CD4-positive, alpha-beta T cell treated with Interleukin-17A for 1 hour (primary cell): ENCODE measurements at regions not wholly inside any gene's neighbourhood (a gene's known extent, or its start where the extent isn't known, plus 50 kb on each side); places are given as distances from the start of the nearest gene placed in this dataset.
"Not testable (repeated sequence)": the region's sequence is repeated elsewhere in the genome, so short reads cannot be mapped to it uniquely, and the experiment has no call there.

Experiments used
- DNase-seq: peaks from one replicate; pipeline ENCODE4 v3.0.0-alpha.2; 2020

DNA sequence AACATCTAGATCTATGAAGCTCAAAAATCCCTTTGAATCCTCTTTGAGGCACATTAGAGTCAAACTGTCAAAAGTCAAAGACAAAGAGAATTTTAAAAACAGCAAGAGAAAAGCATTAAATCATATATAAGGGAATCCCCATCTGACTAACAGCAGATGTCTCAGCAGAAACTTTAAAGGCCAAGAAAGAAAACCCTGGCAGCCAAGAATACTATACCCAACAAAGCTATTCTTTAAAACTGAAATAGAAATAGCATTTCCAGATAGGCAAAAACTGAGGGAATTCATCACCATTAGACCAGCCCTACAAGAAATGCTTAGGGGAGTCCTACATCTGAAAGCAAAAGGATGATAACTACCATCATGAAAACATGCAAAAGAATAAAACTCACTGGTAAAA lies 211.2 kb upstream of the PDZRN3 start:
- no peak for DNase-seq

DNA sequence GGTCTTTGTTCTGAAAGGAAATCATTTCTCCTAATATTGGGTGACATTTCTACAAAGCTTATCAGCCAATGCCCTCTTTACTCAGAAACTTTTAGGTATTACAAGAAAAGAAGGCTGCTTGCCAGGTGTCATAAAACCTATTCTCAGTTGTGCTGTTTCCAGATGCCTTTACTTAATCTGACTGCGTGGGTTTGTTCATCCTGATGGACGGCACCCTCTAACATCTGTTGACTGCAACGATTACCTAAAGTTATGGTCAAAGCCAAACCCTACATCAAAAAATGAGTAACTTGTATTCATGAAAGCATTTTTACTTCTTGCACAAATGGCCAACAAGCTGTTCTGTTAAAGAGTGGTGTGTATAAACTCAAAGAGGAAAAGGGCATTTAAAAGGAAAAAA lies 207.7 kb upstream of the PDZRN3 start:
- DNase-seq = no peak

DNA sequence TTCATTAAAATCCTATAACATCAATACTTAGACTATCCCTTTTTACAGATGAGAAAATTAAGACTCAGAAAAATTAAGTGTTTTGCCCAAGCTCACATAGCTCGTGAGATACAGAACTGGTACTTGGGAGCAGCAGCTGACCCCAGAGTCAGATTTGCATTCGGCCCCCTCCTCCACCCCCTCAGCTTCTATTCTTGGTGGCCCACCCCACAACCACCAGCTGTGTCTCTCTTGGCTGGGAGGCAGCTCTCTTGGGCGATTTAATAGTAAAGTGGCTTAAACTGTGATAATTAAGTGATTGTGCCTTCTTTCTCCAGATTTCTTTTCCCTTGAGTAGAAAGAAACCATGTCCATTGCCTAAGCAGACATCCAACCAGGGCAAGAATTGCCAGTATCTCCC lies 203.6 kb upstream of the PDZRN3 start:
- no peak for DNase-seq

DNA sequence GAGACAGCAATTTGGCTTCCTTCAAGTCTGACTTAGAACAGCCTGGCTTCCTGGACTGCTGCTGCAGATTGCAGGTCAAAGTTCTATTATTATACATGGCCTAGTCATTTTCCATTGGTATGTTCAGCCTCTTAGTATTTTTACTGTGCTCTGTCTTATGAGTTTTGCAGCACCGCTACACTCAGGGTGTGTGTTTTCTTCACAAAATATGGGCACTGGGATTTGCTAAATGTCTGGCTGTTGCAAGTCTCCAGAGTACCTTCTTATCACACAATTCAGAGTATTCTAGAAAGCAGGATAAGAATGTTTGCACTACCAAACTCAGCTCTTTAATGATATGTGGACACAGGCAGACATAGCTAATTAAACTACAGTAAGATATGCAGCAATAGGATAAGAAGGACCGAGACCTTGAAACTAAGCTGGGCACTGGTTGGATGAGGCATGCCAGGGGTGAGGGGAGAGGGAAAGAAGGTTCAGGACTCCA lies 203.0 kb upstream of the PDZRN3 start:
- no peak for DNase-seq

DNA sequence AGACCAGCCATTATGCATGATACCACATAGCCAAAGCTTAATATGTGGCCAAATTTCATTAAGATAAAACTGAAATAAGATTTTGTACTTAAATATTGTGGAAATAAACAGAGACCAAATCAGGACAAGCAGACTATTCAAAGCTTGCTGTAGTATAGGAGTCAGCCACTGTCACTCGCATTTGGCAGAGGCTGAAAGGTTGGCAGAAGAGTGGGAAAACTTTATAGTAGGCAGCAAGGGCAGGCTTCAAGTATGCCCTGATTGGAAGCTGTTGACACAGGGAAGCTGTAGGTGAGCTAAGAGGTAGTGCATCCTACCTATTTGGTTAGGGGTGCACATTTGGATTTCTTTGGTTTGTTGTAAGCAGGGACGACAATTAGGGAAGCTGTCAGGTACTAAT lies 202.5 kb upstream of the PDZRN3 start:
- no peak for DNase-seq

DNA sequence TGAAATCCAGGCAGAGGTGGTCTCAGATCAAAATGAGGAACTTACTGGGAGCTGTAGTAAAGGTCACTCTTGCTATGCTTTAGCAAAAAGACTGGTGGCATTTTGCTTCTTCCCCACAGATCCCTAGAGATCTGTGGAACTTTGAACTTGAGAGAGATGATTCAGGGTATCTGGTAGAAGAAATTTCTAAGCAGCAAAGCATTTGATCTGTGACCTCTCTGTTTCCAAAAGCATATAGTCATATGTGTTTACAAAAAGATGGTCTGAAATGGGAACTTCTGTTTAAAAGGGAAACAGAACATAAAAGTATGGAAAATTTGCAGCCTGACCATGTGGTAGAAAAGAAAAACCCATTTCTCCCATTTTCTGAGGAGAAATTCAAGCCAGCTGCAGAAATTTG lies 196.2 kb upstream of the PDZRN3 start:
- DNase-seq = not testable (repeated sequence)

DNA sequence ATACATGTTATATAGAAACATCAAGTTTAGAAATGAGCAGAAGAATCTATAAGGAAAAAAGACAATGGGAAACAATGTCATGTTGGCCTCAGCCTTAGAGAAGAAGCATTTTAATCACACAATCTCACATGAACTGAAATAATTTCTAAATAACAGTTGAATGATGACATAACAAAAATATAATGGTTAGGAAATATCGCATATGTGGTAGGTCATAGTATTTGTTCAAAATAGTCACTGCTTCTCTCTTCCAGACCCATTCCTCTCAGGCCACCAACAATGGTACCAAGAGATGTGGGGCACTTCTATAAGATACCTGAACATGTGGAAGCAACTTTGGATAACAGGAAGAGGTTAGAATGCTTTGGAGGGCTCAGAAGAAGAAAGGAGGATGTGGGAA lies 195.7 kb upstream of the PDZRN3 start:
- no peak for DNase-seq

DNA sequence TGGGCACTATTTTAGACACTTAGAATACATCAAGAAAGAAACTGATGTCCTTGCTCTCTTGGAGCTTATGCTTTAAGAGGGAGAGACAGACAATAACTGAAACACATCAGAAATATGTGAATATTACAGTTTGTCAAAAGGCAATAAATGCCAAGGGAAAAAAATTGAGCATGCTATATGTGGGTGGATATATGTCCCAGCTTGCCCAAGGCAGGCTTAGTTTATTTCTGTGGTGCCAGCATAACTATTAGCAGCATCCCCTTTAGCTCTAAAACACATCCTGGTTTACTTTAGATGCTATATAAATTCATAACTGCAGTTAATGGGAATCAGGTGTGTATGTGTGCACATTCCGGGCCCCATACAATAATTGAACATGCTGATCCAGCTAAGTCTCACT lies 191.2 kb upstream of the PDZRN3 start:
- no peak for DNase-seq

DNA sequence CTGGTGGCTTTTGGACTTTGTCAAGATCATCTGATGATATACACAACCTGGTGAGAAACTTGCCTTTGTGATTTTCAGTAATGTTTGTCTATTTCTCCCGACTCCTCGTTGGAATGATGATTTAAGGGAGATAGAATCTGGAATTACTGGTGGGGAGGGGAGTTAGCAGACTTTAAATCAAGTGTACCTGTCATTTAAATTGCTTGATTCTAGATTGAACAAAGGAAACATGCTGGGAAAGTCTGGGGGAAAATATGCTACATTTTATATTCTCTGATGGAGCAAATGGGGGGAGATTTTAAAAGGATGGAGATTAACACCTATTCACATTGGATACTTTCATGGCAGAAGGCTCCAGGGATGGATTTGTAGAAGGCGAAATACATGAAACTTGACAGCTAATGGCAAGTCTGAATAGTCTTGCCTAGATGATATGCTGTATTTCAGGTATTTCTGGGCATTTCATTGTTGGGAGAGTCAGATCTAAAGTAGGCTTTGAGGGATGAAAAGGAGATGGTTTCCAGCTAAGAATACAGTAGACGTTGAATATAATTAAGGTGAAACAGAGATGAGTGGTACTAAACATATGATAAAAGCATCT lies 189.1 kb upstream of the PDZRN3 start:
- no peak for DNase-seq

DNA sequence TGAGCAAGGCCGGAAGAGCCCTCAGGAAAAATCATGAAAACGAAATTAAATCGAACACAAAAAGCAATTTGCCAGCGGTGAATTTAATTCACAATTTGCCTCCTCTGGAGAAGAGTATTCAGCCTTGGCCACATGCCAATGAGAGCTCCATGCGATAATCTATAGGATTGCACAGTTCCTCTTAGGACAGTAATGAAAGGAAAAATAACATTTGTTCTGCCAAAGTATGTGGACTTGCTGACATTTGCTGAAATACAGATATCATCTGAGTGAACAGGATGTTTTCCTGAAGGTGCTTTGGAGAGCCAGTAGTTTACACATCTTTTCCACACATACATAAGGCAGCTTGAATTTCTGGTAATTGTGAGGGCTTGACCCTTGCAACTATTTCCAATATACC lies 188.6 kb upstream of the PDZRN3 start:
- no peak for DNase-seq

DNA sequence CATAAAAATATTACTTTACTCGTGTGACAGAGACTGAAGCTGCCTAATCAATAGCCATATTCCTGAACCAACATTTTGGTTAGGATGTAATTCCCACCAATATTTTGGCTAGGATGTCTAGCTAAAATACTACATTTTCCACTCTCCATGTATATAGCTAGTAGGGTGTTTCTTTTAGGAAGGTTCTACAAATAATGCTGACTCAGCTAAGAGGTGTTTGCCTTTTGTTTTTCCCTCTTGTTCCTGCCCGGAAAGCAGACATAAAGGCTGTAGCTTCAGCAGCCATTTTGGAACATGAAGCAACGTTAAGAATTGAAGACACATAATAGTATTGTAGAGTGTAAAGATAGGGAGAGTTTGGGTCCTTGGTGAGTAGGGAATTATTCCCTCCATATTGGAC lies 187.3 kb upstream of the PDZRN3 start:
- no peak for DNase-seq

DNA sequence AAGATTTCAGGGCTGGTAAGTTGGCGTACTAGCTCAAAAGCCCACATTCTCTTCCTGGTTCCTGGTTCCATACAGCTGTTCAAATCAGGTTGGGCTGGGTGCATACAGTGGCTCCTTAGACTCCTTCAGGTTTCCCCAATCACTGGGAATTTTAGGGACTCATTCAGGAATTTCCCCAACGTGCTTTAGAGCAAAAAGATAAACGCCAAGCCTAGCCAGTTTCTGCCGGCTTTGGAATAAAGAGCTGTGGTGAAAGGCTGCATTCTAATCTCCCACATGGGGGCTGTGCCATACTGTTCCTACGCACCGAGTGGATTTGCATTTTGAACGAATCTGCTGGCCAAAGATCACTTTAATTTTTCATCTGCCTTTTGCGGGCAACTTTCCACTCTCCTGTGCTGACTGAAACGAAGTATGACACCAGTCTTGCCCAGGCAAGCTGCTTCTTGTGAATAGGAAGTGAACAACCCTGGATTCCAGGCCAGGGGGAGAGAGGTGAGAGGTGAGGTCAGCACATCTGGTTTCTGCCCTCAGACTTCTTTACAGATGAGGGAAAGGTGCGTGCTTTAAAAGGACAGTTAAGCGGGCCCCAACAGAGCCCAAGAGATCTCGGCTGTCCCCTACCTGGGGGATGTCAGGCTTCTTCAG lies 184.2 kb upstream of the PDZRN3 start:
- no peak for DNase-seq

DNA sequence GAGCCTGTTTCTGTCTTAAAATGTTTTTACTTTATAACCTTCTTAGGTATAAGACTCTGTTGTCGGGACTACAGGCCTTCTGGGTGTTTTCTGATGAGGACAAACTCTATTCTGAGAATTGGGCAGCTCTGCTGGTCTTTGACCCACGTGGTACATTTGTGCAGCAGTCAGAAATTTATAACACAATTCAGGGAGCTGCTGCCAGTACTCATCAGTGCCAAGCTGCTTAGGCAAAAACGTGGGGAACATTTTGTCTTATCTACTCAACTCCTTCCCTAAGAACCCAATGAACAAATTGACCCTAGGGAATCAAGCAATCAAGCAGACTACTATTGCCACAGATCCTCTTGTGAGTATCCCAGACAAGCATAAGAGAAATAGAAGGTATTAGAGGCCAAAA lies 180.7 kb upstream of the PDZRN3 start:
- no peak for DNase-seq

DNA sequence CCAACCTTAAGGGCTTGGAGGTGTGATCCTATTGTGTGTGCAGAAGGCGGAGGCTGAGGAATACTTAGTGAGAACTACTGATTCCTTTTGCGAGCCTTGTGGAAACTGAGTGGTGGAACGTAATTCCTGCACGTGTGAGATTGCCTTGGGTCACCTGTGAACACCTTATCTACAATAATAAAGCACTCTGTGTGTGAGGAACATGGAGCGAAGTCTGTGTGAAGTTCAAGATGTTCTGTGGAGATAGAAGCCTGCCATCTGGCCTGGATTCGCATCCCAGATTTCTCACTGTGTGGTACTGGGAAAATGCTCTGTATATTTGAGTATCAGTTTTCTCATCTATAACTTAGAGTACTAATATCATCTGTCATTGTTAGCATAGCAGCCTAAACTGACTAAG lies 179.5 kb upstream of the PDZRN3 start:
- DNase-seq = no peak

DNA sequence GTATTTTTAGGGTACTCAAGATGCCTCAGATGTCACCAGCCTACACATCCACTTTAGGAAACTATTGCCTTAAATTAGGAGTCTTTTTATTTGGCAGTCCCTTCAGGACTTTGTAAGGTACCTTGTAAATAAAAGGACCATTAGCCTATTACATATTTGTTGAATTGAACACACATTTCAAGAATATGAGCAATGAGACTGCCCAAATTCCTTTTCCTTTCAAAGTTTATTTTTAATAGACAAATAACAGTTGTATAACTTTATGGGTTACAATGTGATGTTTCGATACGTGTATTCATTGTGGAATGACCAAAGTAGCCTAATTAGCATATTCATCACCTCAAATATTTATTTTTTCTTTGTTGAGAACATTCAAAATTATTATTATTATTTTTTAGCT lies 176.7 kb upstream of the PDZRN3 start:
- no peak for DNase-seq

DNA sequence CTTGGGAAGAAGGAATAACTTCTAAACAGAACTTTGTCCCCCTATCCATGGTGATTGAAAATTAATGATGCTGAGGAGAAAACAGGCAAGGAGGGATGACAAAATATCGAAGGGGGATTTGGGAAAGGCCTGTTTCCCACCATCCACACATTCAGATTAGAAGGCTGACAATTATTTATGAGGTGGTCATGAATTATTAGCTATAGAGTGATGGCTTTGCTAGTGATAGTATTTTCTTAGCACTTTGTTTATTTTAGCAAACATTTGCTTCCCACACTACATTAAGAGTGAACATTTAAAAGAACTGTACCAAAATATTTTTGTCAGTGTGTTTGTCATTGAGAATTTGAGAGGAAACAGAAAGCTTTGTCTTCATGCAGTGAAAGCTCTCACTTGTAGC lies 172.6 kb upstream of the PDZRN3 start:
- DNase-seq = no peak

DNA sequence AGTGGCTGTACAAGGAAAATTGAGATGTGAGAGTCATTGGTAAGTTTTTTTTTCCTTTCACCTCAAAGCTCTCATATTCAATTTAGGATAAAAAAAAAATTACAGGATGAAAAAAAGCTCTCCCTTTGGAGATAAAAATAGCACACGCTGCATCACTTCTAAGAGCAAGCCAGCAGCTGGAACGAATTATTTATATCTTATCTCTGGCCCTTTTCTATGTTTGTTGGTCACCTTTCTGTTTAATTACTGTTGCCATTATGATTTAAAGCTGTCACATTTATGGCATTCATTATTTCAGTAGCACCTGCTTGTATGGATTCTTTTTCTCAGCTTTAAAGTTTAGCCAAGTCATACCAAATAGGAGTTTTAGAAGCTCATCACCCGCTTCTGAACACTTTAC lies 171.6 kb upstream of the PDZRN3 start:
- DNase-seq = no peak

DNA sequence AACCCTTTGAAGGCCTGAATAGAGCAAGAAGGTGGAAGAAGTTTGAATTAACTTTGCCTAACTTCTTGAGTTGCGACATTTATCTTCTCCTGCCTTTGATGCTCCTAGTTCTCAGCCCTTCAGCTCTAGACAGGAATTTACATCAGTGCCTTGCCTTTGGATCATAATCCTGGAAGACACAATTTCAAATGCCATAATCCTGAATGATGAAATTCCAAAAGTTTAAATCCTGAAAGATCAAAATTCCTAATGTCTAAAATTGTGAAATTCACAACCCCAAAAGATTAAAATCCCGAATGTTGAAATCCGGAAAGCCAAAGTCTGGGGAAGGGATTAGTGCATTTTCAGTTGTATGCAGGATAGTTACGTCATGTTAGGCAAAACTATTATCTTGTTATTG lies 166.6 kb upstream of the PDZRN3 start:
- no peak for DNase-seq

DNA sequence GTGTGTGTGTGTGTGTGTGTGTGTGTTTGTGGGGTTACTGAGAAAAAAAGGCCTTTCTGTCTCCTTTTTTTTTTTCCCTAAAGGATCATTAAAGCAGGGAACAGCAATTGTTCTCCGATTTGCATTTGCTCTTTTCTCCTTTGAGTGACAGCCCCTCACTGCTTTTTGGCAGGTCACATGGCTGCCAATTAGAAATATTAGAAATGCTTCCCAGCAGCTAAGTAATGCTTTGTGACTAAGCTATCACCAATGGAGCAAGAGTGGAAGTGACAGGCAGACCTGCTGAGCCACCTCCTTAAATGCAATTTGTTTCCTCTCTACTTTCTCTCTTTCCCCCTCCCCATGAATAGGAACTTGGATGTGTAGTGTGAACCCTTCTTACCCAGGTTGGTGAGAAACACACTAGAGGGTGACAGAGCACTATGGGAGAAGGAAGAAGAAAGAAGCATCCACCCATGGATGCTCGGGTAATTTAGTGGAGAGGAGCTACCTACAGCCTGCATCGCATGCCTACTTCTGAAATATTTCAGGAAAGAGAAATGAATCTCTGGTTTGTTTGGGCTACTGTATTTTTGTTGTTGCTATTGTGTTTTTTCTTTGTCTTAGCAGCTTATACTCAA lies 165.2 kb upstream of the PDZRN3 start:
- DNase-seq = no peak

DNA sequence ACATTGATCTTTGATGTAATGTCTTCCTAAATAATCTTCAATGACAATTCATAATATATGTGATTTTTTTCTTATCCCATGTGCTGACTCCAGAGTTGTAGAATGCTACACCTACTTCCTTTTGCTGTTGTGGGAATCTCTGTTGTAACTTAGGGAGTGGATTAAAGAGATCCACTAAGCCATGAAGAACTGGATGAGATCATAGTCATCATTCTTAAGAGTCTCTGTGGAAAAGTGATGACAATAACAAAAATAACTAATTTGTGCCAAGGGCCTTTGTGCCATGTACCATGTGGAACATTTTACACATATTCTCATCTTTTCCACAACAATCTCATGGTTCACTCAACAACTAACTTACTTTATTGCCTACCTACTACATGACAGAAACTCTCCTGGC lies 162.9 kb upstream of the PDZRN3 start:
- DNase-seq = no peak

DNA sequence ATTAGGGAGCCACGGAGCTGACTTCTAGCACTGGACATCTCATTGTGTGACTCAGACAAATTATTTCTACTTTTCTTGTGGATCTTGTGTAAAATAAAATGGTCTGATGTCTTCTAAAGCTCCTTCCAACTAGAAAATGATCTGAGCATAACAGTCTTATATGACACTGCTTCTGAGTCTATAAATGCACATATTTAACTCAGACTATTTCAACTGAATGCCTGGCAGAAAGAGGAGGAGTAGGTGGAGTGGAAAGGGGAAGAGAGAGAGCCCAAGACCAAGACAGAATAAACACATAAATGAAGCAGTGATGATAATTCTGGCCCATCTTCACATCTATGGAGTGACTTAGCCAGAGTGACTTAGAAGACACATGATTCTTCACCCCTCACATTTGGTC lies 162.3 kb upstream of the PDZRN3 start:
- no peak for DNase-seq

DNA sequence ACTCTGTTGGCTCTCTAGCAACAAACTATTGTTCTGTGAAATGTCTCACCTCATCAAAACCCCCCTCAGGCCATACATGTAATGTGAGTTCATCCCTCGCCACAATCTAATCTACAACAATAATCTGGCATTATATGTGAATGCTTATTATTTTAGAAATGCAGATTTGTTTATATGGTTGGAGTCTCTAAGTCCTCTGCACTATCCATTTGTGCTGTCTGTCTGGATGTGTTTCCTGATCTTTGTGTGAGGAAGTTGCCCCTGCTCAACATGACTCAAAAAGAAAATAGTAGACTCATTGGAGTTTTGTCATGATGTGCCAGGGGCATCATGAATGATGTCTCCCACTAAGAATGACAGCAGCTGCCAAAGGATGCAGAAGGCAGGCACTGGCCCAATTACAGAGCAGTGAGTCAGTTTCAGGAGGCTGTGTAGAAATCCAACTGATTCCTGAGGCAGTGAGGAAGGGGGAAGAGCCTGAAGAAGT lies 161.6 kb upstream of the PDZRN3 start:
- DNase-seq = no peak

DNA sequence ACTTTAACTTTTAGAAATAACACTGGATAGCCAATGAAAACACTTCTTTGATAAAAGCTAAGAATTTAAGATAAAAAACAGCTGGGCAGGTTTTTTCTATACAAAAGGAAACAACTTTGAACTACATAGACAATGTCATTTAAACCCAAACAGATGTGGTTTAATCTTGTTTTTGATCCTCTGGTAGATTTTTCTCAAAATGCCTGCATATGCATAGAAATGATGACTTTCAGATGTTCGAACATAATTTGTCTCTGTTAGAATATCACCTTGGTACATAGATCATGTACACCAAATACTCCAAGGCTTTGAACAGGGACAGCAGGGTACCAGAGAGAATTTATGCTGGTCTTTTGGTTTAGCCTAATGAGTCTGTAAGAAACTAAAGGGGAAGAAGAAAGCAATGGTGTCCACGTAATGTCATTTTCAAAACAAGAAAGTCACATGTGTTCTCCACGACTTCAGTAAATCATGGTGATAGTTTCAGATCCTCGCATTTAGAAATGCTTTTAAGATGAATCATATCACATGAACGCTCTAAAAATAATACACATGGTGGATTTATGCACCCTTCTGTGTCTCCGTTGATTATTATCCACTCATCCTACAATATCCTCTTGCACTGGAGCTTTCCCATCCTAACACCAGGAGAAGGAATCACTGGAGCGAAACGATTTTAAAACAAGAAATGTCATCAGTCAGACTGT lies 160.1 kb upstream of the PDZRN3 start:
- DNase-seq = no peak

DNA sequence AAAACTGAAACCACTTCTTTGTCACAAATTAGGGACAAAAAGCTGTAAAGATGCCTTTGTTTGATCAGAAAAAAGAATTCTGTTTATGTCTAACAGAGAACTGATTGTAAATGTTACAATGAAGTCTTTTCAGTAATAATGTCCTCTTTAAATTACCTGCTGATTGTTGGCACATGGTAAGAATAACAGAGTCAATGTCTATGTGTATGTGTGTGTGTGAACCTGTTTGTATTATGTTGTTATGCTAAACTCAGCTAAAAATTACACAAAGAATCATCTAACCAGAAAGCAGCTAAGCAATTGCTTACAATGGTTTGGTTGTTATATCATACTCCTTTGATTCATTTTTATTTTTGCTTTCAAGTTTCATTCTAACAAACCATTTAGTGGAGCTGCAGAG lies 159.1 kb upstream of the PDZRN3 start:
- DNase-seq = no peak
